ENCODE measurements at regions not wholly inside any gene's neighbourhood (a gene's known extent, or its start where the extent isn't known, plus 50 kb on each side); places are given as distances from the start of the nearest gene placed in this dataset.

DNA sequence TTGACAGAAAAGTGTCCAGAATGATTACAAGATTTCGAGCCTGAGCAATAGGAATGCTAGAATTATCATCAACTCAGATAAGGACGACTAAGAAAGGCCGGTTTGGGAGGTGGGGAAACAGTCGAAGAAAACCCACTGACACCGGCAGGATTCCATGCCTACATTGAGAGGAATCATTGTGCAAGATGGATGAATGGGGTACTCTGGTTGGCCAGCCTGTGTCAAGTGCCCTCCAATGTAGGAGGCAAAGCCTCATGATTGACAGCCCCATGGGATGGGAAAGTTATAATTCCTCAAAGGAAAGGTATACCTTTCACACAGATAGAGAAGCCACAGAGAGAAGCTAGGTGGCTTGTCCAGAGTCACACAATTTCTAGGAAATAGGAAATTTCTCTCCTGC lies 153.5 kb upstream of the CTTNBP2NL start:
- no peak for TF ChIP-seq EP300 (IDR thresholded peaks at IDR 0.05)
- TF ChIP-seq, protein P1, sequence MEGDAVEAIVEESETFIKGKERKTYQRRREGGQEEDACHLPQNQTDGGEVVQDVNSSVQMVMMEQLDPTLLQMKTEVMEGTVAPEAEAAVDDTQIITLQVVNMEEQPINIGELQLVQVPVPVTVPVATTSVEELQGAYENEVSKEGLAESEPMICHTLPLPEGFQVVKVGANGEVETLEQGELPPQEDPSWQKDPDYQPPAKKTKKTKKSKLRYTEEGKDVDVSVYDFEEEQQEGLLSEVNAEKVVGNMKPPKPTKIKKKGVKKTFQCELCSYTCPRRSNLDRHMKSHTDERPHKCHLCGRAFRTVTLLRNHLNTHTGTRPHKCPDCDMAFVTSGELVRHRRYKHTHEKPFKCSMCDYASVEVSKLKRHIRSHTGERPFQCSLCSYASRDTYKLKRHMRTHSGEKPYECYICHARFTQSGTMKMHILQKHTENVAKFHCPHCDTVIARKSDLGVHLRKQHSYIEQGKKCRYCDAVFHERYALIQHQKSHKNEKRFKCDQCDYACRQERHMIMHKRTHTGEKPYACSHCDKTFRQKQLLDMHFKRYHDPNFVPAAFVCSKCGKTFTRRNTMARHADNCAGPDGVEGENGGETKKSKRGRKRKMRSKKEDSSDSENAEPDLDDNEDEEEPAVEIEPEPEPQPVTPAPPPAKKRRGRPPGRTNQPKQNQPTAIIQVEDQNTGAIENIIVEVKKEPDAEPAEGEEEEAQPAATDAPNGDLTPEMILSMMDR (IDR thresholded peaks at IDR 0.05): no peak
